Endothelial cell of umbilical vein (primary cell): ENCODE measurements at regions not wholly inside any gene's neighbourhood (a gene's known extent, or its start where the extent isn't known, plus 50 kb on each side); places are given as distances from the start of the nearest gene placed in this dataset.

Source experiments
- BruUV-seq: library from RNA; stranded (reverse); fragments of 400-500 nt; replicated peaks from 2 replicates; lab custom pipeline; 2021; lab: Mats Ljungman, UMichigan
- CTCF ChIA-PET: fragments of 300-600, 350-600 bp; sonication (Branson Sonifier 250); formaldehyde crosslinking; loops from one replicate; lab custom pipeline; 2021; ENCODE audit warnings: antibody characterized with exemption, inconsistent platforms; lab: Charles Lee
- POLR2A ChIA-PET: fragments of 300-600, 350-600 bp; sonication (Branson Sonifier 250); formaldehyde crosslinking; loops from one replicate; lab custom pipeline; 2021; ENCODE audit warnings: antibody characterized with exemption, inconsistent platforms; lab: Charles Lee
- DNase-seq: peaks from one replicate; pipeline ENCODE4 v3.0.0-alpha.2; 2011; ENCODE audit warnings: low read depth, low spot score
- FAIRE-seq: peaks from 2 replicates; lab custom pipeline; 2011; peaks lifted over from hg19 to GRCh38; lab: Jason Lieb, UNC
- H2AFZ ChIP-seq: 2 replicates; pipeline ENCODE4 v1.6.0; 2012; ENCODE audit warnings: low read depth, low read length, control low read depth, inconsistent platforms
- H3K27ac ChIP-seq: 2 replicates; pipeline ENCODE4 v1.5.1; 2011; ENCODE audit warnings: low read depth, mild to moderate bottlenecking, control low read depth, low read length, moderate library complexity; ENCODE audit not compliant: insufficient read depth
- H3K27me3 ChIP-seq, 2 experiments: 2 replicates each; pipeline versions ENCODE4 v1.6.0 to v1.6.1; 2011; ENCODE audit warnings: low read length in 2 of 2, mixed read lengths in 1 of 2; ENCODE audit not compliant: control insufficient read depth in 2 of 2, insufficient read depth in 2 of 2
- H3K36me3 ChIP-seq, 2 experiments: 2 replicates in 1 of 2; 3 replicates in 1 of 2; pipeline ENCODE4 v1.5.1; 2011; ENCODE audit warnings: low read length in 2 of 2, mild to moderate bottlenecking in 1 of 2, moderate library complexity in 1 of 2; ENCODE audit not compliant: control insufficient read depth in 2 of 2, insufficient read depth in 2 of 2; ENCODE audit errors: extremely low read depth in 1 of 2
- H3K4me1 ChIP-seq: 3 replicates; pipeline ENCODE4 v1.5.1; 2011; ENCODE audit warnings: mild to moderate bottlenecking, low read length; ENCODE audit not compliant: control insufficient read depth, insufficient read depth; ENCODE audit errors: extremely low read depth
- H3K4me2 ChIP-seq: 2 replicates; pipeline ENCODE4 v1.6.1; 2011; ENCODE audit warnings: low read length, control low read depth, mixed read lengths; ENCODE audit not compliant: insufficient read depth
- H3K4me3 ChIP-seq, 3 experiments: fragments of 200-600 bp in 1 of 3; sonication (generic), shearing (Covaris generic) in 1 of 3; replicated peaks in 1 of 3; 2 replicates each; pipeline ENCODE4 v1.5.1; 2011 to 2016; ENCODE audit warnings: control low read depth in 3 of 3, low read length in 3 of 3, mild to moderate bottlenecking in 2 of 3, inconsistent platforms in 1 of 3, low read depth in 1 of 3, moderate library complexity in 1 of 3; ENCODE audit not compliant: insufficient read depth in 1 of 3
- H3K79me2 ChIP-seq: 2 replicates; pipeline ENCODE4 v1.6.0; 2012; ENCODE audit warnings: low read length, inconsistent platforms; ENCODE audit not compliant: control insufficient read depth, insufficient read depth
- H3K9ac ChIP-seq: replicated peaks from 2 replicates; pipeline ENCODE3; 2011; ENCODE audit warnings: low read length, control low read depth; ENCODE audit not compliant: insufficient read depth; ENCODE audit errors: extremely low read depth
- H3K9me1 ChIP-seq: replicated peaks from 3 replicates; pipeline ENCODE4 v1.6.0; 2011; ENCODE audit warnings: mild to moderate bottlenecking, low read length; ENCODE audit not compliant: control insufficient read depth, insufficient read depth; ENCODE audit errors: extremely low read depth
- H3K9me3 ChIP-seq: replicated peaks from 2 replicates; pipeline ENCODE4 v1.5.1; 2012; ENCODE audit warnings: low read length, inconsistent platforms; ENCODE audit not compliant: control insufficient read depth, insufficient read depth
- H4K20me1 ChIP-seq: replicated peaks from 2 replicates; pipeline ENCODE3; 2011; ENCODE audit warnings: mild to moderate bottlenecking, low read length; ENCODE audit not compliant: control insufficient read depth, insufficient read depth; ENCODE audit errors: extremely low read depth
- EZH2 ChIP-seq: IDR thresholded peaks from 2 replicates; pipeline ENCODE4 v1.6.1; 2012; ENCODE audit warnings: borderline replicate concordance, low read depth, mild to moderate bottlenecking, moderate library complexity, low read length, inconsistent platforms; ENCODE audit not compliant: severe bottlenecking
- FOS ChIP-seq: IDR thresholded peaks from 2 replicates; pipeline ENCODE4 v1.6.1; 2011; ENCODE audit warnings: mild to moderate bottlenecking, low read length, moderate library complexity, borderline replicate concordance; ENCODE audit not compliant: insufficient read depth
- GATA2 ChIP-seq: IDR thresholded peaks from 2 replicates; pipeline ENCODE4 v1.7.0; 2011; ENCODE audit warnings: low read depth, mild to moderate bottlenecking, moderate library complexity, mixed read lengths, low read length; ENCODE audit not compliant: insufficient read length, insufficient read depth
- JUN ChIP-seq: IDR thresholded peaks from 2 replicates; pipeline ENCODE4 v1.6.1; 2011; ENCODE audit warnings: borderline replicate concordance, low read depth; ENCODE audit not compliant: insufficient read length, insufficient read depth
- MYC ChIP-seq: IDR thresholded peaks from one replicate; pipeline ENCODE4 v1.6.1; 2011; ENCODE audit warnings: mild to moderate bottlenecking, low read depth, low read length
- POLR2A ChIP-seq: IDR thresholded peaks from 2 replicates; pipeline ENCODE4 v1.6.1; 2012; ENCODE audit warnings: low read depth, mild to moderate bottlenecking, control low read depth, low read length
- POLR2AphosphoS5 ChIP-seq: IDR thresholded peaks from 2 replicates; pipeline ENCODE4 v1.6.1; 2012; ENCODE audit warnings: low read depth, mild to moderate bottlenecking, control low read depth, low read length, moderate library complexity; ENCODE audit not compliant: insufficient read depth
- dilution Hi-C: fragments of 300-500 bp; cut with MboI; formaldehyde crosslinking; loops from one replicate; pipeline ENCODE4 v1.15.0; 2019; ENCODE audit warnings: low sequenced_read_pairs; ENCODE audit not compliant: extremely low pct_ligation_motif_present
- intact Hi-C: fragments of 100-400 bp; cut with micrococcal nuclease; formaldehyde crosslinking; loops from one replicate; pipeline ENCODE4 v1.10.0; 2022
- TF ChIP-seq, protein P1 (sequence below): IDR thresholded peaks from 2 replicates; pipeline ENCODE4 v1.6.1; 2011; ENCODE audit not compliant: insufficient read depth, insufficient read length
- TF ChIP-seq, protein P2 (sequence below), 2 donors: IDR thresholded peaks; 1 replicate in 1 of 2; 2 replicates in 1 of 2; pipeline ENCODE4 v1.5.1; 2011; ENCODE audit warnings: low read length in 2 of 2, mild to moderate bottlenecking in 2 of 2, moderate library complexity in 2 of 2, control low read depth in 1 of 2, inconsistent platforms in 1 of 2, low read depth in 1 of 2; ENCODE audit not compliant: insufficient read depth in 1 of 2; ENCODE audit errors: extremely low read depth in 1 of 2

DNA sequence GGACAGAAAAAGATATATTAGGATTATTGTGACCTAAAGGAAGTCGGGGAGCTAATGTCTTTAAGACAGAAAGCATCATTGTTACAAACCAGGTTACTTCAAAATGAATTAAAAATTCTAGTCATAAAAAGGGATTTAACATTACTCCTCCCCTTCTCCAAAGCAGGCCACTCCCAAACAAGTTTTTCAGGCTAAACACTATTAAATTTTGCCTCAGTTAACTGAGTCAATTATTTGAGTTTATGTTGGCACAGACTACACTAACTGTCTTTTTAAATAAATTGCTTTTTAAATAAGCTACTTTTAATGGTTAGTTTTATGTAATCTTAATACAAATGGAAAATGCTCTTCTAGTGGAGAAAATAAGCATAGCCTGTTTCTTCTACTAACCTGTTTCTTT lies 395.0 kb upstream of the DUSP10 start:
- no peak overlapping the region for H3K4me3 ChIP-seq
- no TSS peak for BruUV-seq
- H3K9me3 ChIP-seq: no peaks in the 10 kb centered on the region
- no peaks in the 10 kb centered on the region for H3K27me3 ChIP-seq
- TF ChIP-seq JUN: no peak
- TF ChIP-seq POLR2AphosphoS5: no peak
- TF ChIP-seq, protein P1, sequence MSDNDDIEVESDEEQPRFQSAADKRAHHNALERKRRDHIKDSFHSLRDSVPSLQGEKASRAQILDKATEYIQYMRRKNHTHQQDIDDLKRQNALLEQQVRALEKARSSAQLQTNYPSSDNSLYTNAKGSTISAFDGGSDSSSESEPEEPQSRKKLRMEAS: no peak
- TF ChIP-seq, protein P2, sequence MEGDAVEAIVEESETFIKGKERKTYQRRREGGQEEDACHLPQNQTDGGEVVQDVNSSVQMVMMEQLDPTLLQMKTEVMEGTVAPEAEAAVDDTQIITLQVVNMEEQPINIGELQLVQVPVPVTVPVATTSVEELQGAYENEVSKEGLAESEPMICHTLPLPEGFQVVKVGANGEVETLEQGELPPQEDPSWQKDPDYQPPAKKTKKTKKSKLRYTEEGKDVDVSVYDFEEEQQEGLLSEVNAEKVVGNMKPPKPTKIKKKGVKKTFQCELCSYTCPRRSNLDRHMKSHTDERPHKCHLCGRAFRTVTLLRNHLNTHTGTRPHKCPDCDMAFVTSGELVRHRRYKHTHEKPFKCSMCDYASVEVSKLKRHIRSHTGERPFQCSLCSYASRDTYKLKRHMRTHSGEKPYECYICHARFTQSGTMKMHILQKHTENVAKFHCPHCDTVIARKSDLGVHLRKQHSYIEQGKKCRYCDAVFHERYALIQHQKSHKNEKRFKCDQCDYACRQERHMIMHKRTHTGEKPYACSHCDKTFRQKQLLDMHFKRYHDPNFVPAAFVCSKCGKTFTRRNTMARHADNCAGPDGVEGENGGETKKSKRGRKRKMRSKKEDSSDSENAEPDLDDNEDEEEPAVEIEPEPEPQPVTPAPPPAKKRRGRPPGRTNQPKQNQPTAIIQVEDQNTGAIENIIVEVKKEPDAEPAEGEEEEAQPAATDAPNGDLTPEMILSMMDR (IDR thresholded peaks at IDR 0.05; ENCODE audit: extremely low read depth in 1 of 2, insufficient read depth in 1 of 2, low read depth in 1 of 2, low read length in 2 of 2): no peak
- TF ChIP-seq EZH2: no peak
- TF ChIP-seq GATA2: no peak
- FAIRE-seq (no peak), DNase-seq (no peak)
- intact Hi-C loops (no loop called here), dilution Hi-C loops (no loop called here)
- no peak overlapping the region for H2AFZ ChIP-seq
- no peak overlapping the region for H3K27ac ChIP-seq
- H3K4me1 ChIP-seq: no peaks in the 10 kb centered on the region
- H3K9ac ChIP-seq: no peak overlapping the region
- no peaks in the 10 kb centered on the region for H4K20me1 ChIP-seq
- no peak overlapping the region for H3K4me2 ChIP-seq
- no peaks in the 10 kb centered on the region for H3K36me3 ChIP-seq
- POLR2A ChIA-PET: no interaction called here
- H3K79me2 ChIP-seq: no peaks in the 10 kb centered on the region
- CTCF ChIA-PET: no interaction called here
- H3K9me1 ChIP-seq: no peaks in the 10 kb centered on the region

GRCh38 chr1:222129041-222129440 lies 387.2 kb upstream of the DUSP10 start:
- no TSS peak for BruUV-seq
- Histone ChIP-seq H3K4me3 (no peak overlapping the region), H3K4me1 (no peaks in the 10 kb centered on the region), H2AFZ (no peak overlapping the region), H3K27me3 (no peaks in the 10 kb centered on the region), H3K4me2 (no peak overlapping the region), H3K9me1 (no peaks in the 10 kb centered on the region), H3K27ac (no peak overlapping the region), H3K9ac (no peak overlapping the region), H3K36me3 (no peaks in the 10 kb centered on the region), H3K9me3 (no peaks in the 10 kb centered on the region), H4K20me1 (no peaks in the 10 kb centered on the region), H3K79me2 (no peaks in the 10 kb centered on the region)
- TF ChIP-seq EZH2: no peak
- no peak for TF ChIP-seq POLR2AphosphoS5
- TF ChIP-seq POLR2A: no peak
- TF ChIP-seq, protein P2 (IDR thresholded peaks at IDR 0.05; ENCODE audit: extremely low read depth in 1 of 2, insufficient read depth in 1 of 2, low read depth in 1 of 2, low read length in 2 of 2): no peak
- no peak for TF ChIP-seq MYC
- TF ChIP-seq, protein P1: no peak
- no peak for TF ChIP-seq GATA2
- TF ChIP-seq FOS: no peak
- TF ChIP-seq JUN: no peak
- DNase-seq (no peak), FAIRE-seq (no peak)
- ChIA-PET CTCF (no interaction called here), POLR2A (no interaction called here)
- dilution Hi-C loops: no loop called here
- intact Hi-C loops: no loop called here
